PFSK-1 (cell line): ENCODE measurements at regions not wholly inside any gene's neighbourhood (a gene's known extent, or its start where the extent isn't known, plus 50 kb on each side); places are given as distances from the start of the nearest gene placed in this dataset.

Experiments used
- FOXP2 ChIP-seq: optimal IDR thresholded peaks from 2 replicates; pipeline ENCODE3; 2011; ENCODE audit warnings: borderline replicate concordance, control low read depth, inconsistent platforms; ENCODE audit not compliant: insufficient read depth; ENCODE audit errors: extremely low read length, extremely low read depth
- POLR2AphosphoS5 ChIP-seq: IDR thresholded peaks from 2 replicates; pipeline ENCODE4 v1.6.1; 2012; ENCODE audit warnings: low read depth, mild to moderate bottlenecking, control low read depth, low read length, moderate library complexity
- REST ChIP-seq, 2 experiments: IDR thresholded peaks; 2 replicates each; pipeline versions ENCODE4 v1.6.1 to v1.8.0; 2011 to 2012; ENCODE audit warnings: low read depth in 2 of 2, low read length in 2 of 2, control low read depth in 1 of 2, inconsistent platforms in 1 of 2, mild to moderate bottlenecking in 1 of 2, moderate library complexity in 1 of 2; ENCODE audit not compliant: insufficient read depth in 1 of 2
- SIN3A ChIP-seq: IDR thresholded peaks from 2 replicates; pipeline ENCODE4 v1.6.1; 2012; ENCODE audit warnings: mild to moderate bottlenecking, low read length, moderate library complexity, borderline replicate concordance; ENCODE audit not compliant: insufficient read depth
- TAF1 ChIP-seq: IDR thresholded peaks from 2 replicates; pipeline ENCODE4 v1.6.1; 2012; ENCODE audit warnings: low read length, control low read depth, borderline replicate concordance; ENCODE audit not compliant: insufficient read depth

GRCh38 chr17:52233176-52233575 lies 74.7 kb upstream of the CA10 start:
- TF ChIP-seq POLR2AphosphoS5, result no peak
- TF ChIP-seq FOXP2, result no peak

GRCh38 chr17:52228823-52229222 lies 70.3 kb upstream of the CA10 start:
- TF ChIP-seq FOXP2 (no peak), POLR2AphosphoS5 (no peak), REST (IDR thresholded peaks at IDR 0.05; ENCODE audit: insufficient read depth in 1 of 2, low read depth in 2 of 2, low read length in 2 of 2) (no peak), SIN3A (no peak), TAF1 (no peak)

GRCh38 chr17:52227926-52228325 lies 69.4 kb upstream of the CA10 start:
- no peak for TF ChIP-seq POLR2AphosphoS5
- TF ChIP-seq FOXP2, result no peak
- TF ChIP-seq SIN3A, result no peak
- TF ChIP-seq TAF1, result no peak
- TF ChIP-seq REST (IDR thresholded peaks at IDR 0.05; ENCODE audit: insufficient read depth in 1 of 2, low read depth in 2 of 2, low read length in 2 of 2), result no peak

- no peak for TF ChIP-seq SIN3A
- TF ChIP-seq REST (IDR thresholded peaks at IDR 0.05; ENCODE audit: insufficient read depth in 1 of 2, low read depth in 2 of 2, low read length in 2 of 2), result no peak
- no peak for TF ChIP-seq TAF1
- no peak for TF ChIP-seq FOXP2
- TF ChIP-seq POLR2AphosphoS5, result no peak
Measured at GRCh38 chr17:52213451-52213850, 54.9 kb upstream of the CA10 start.

- no peak for TF ChIP-seq POLR2AphosphoS5
- no peak for TF ChIP-seq TAF1
- TF ChIP-seq REST (IDR thresholded peaks at IDR 0.05; ENCODE audit: insufficient read depth in 1 of 2, low read depth in 2 of 2, low read length in 2 of 2), result no peak
- TF ChIP-seq FOXP2, result no peak
- no peak for TF ChIP-seq SIN3A
Measured at GRCh38 chr17:52212851-52213250, 54.3 kb upstream of the CA10 start.
